Mesendoderm (in vitro differentiated cells): ENCODE measurements at regions not wholly inside any gene's neighbourhood (a gene's known extent, or its start where the extent isn't known, plus 50 kb on each side); places are given as distances from the start of the nearest gene placed in this dataset.

Experiments used
- DNase-seq: peaks from one replicate; pipeline ENCODE4 v3.0.0; 2013
- H2AK5ac ChIP-seq: 2 replicates; pipeline ENCODE4 v1.6.1; 2013; ENCODE audit warnings: low read length, inconsistent platforms
- H2BK120ac ChIP-seq: 2 replicates; pipeline ENCODE4 v1.6.1; 2013; ENCODE audit warnings: low read depth, mild to moderate bottlenecking, low read length, moderate library complexity, mixed read lengths
- H2BK15ac ChIP-seq: replicated peaks from 2 replicates; pipeline ENCODE4 v1.6.1; 2013; ENCODE audit warnings: low read depth, mild to moderate bottlenecking, moderate library complexity
- H2BK5ac ChIP-seq: 2 replicates; pipeline ENCODE4 v1.6.1; 2013; ENCODE audit warnings: low read length, inconsistent platforms
- H3K18ac ChIP-seq: 2 replicates; pipeline ENCODE4 v1.6.1; 2013; ENCODE audit warnings: mild to moderate bottlenecking, low read length, mixed read lengths
- H3K23ac ChIP-seq: one replicate; pipeline ENCODE4 v1.6.1; 2013; ENCODE audit warnings: low read length
- H3K27ac ChIP-seq: 2 replicates; pipeline ENCODE4 v1.5.1; 2013; ENCODE audit warnings: low read depth, mild to moderate bottlenecking, inconsistent platforms, low read length, moderate library complexity
- H3K27me3 ChIP-seq: 2 replicates; pipeline ENCODE4 v1.6.1; 2013; ENCODE audit warnings: low read length, control low read depth, mild to moderate bottlenecking, inconsistent platforms; ENCODE audit not compliant: insufficient read depth, poor library complexity
- H3K36me3 ChIP-seq: 2 replicates; pipeline ENCODE4 v1.6.1; 2013; ENCODE audit warnings: low read length, inconsistent platforms; ENCODE audit not compliant: control insufficient read depth, insufficient read depth
- H3K4ac ChIP-seq: one replicate; pipeline ENCODE4 v1.6.1; 2013; ENCODE audit warnings: low read depth, mild to moderate bottlenecking, low read length, moderate library complexity
- H3K4me1 ChIP-seq: 2 replicates; pipeline ENCODE4 v1.6.1; 2013; ENCODE audit warnings: low read depth, low read length, inconsistent platforms; ENCODE audit not compliant: control insufficient read depth
- H3K4me2 ChIP-seq: 2 replicates; pipeline ENCODE4 v1.6.1; 2013; ENCODE audit warnings: low read length
- H3K4me3 ChIP-seq: 2 replicates; pipeline ENCODE4 v1.5.1; 2013; ENCODE audit warnings: mild to moderate bottlenecking, low read length
- H3K56ac ChIP-seq: one replicate; pipeline ENCODE4 v1.6.1; 2013; ENCODE audit warnings: low read length
- H3K79me1 ChIP-seq: 2 replicates; pipeline ENCODE4 v1.6.1; 2013; ENCODE audit warnings: low read length, inconsistent platforms
- H3K79me2 ChIP-seq: 2 replicates; pipeline ENCODE4 v1.6.1; 2013; ENCODE audit warnings: mild to moderate bottlenecking, low read length; ENCODE audit not compliant: control insufficient read depth, insufficient read depth
- H3K9ac ChIP-seq: 2 replicates; pipeline ENCODE4 v1.6.1; 2013; ENCODE audit warnings: low read length, inconsistent platforms
- H4K5ac ChIP-seq: one replicate; pipeline ENCODE4 v1.6.1; 2013; ENCODE audit warnings: low read length
- H4K8ac ChIP-seq: one replicate; pipeline ENCODE4 v1.6.1; 2013; ENCODE audit warnings: low read depth, mild to moderate bottlenecking, control low read depth, low read length, moderate library complexity
- WGBS: extraction: QIAGEN DNeasy Blood & Tissue Kit; methylation state at CpG from one replicate; pipeline ENCODE4 v1.1.7; 2013; ENCODE audit warnings: low lambda C conversion rate, missing lambda C conversion rate; ENCODE audit not compliant: insufficient coverage; ENCODE audit errors: extremely low coverage; 5-methylcytosine and 5-hydroxymethylcytosine counted together

DNA sequence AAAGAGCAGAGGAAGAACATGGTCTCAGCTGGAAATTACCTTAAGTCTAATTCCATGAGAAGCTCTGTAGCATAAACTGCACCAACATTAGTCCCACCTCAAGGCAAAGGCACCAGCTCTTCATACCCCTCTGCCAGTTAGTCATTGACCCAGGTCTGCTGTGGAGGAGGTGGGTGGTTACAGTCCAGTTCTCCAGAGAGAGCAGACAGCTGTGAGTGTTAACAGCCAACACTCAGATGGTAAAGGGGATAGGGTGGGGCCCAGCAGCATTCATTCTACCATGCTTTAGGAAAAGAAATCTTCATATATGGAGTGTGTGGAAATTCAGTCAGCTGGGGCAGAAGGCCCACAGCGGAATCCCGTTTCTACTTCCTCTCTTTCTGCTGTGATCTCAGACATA is 159.7 kb upstream of the FBXO11 start:
- Histone ChIP-seq H3K4me2 (no peak overlapping the region), H3K56ac (no peak overlapping the region), H4K5ac (no peak overlapping the region), H4K8ac (no peak overlapping the region), H3K18ac (no peak overlapping the region), H3K9ac (no peak overlapping the region), H3K27me3 (no peaks in the 10 kb centered on the region), H3K36me3 (no peaks in the 10 kb centered on the region), H2BK120ac (no peak overlapping the region), H2BK15ac (no peak overlapping the region), H3K79me1 (no peaks in the 10 kb centered on the region), H3K23ac (no peak overlapping the region), H3K4me1 (no peaks in the 10 kb centered on the region), H3K4me3 (no peak overlapping the region), H2BK5ac (no peak overlapping the region), H3K4ac (no peak overlapping the region), H3K27ac (no peak overlapping the region), H3K79me2 (no peaks in the 10 kb centered on the region), H2AK5ac (no peak overlapping the region)
- no peak for DNase-seq
- no CpG with 5 or more reads among the region's 2 CpGs for WGBS

DNA sequence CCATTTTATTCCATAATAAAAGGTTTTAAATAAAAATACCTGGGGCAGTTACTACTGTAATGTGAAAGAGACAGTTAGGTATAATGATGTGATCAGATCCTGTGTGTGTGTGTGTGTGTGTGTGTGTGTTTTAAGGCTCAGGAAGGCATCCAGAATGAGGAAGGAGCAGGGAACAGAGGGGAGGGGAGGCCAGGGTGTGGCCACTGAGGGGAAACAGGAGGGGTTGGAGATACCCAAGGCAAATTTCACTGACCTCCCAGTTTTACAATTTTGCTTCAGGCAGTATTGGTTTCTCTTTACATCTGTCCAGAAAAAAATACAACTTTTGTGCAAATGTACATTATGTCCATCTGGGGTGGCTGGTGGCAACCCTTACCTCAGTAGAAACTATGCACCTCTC is 163.5 kb upstream of the FBXO11 start:
- Histone ChIP-seq H3K27ac (no peak overlapping the region), H4K8ac (no peak overlapping the region), H3K4me1 (peaks cover 2% of the 10 kb centered on the region), H4K5ac (no peak overlapping the region), H2BK5ac (no peak overlapping the region), H2AK5ac (no peak overlapping the region), H3K4me3 (no peak overlapping the region), H3K4ac (no peak overlapping the region), H3K36me3 (no peaks in the 10 kb centered on the region), H3K4me2 (no peak overlapping the region), H3K56ac (no peak overlapping the region), H2BK120ac (no peak overlapping the region), H3K79me1 (no peaks in the 10 kb centered on the region), H3K9ac (no peak overlapping the region), H3K18ac (no peak overlapping the region), H3K27me3 (no peaks in the 10 kb centered on the region), H3K79me2 (no peaks in the 10 kb centered on the region), H2BK15ac (no peak overlapping the region), H3K23ac (no peak overlapping the region)
- no peak for DNase-seq

DNA sequence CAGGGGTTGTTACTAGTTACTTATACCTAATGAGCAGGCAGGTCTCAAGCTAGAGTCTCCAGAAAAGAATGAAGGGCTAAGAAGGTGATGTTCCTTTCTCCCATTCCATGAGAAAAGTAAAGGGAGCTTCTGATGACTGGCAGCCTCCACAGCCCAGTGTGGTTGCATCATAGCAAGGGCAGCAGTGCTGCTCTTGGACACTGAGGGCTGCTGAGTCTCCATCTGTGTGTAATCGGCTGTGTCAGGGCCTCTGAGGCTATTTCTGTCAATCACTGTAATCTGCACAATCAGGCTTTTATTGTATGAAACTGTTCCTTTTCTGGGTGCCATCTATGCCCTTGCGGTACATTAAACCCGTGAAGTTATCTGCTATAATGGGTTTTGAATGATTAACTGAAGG is 164.1 kb upstream of the FBXO11 start:
- Histone ChIP-seq H3K4me3 (no peak overlapping the region), H4K5ac (no peak overlapping the region), H3K36me3 (no peaks in the 10 kb centered on the region), H2AK5ac (no peak overlapping the region), H3K79me2 (no peaks in the 10 kb centered on the region), H2BK5ac (no peak overlapping the region), H3K56ac (no peak overlapping the region), H3K4ac (no peak overlapping the region), H3K4me2 (no peak overlapping the region), H3K18ac (no peak overlapping the region), H3K27ac (no peak overlapping the region), H2BK120ac (no peak overlapping the region), H3K23ac (no peak overlapping the region), H4K8ac (no peak overlapping the region), H3K4me1 (peaks cover 2% of the 10 kb centered on the region), H3K9ac (no peak overlapping the region), H3K27me3 (no peaks in the 10 kb centered on the region), H3K79me1 (no peaks in the 10 kb centered on the region), H2BK15ac (no peak overlapping the region)
- no CpG with 5 or more reads among the region's 3 CpGs for WGBS
- DNase-seq = no peak

DNA sequence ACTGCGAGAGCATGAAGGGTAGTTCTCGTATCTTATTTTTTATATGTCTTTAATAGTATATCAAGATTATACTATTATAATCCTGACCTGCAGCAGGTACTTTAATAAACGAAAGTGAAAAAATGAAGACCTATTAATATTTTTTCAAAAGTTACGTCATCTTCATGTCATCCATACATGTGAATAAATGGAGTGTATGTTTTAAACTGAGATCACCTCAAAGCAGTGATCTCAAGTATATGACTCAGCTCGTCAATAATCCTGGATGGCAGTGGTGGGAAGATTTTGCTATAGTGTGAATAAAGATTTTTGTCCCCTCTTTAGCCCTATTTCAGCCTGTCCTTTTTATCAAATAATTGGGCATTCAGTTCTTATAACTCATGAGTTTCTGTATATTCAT is 166.3 kb upstream of the FBXO11 start:
- no peaks in the 10 kb centered on the region for H3K79me2 ChIP-seq
- peaks cover 2% of the 10 kb centered on the region for H3K4me1 ChIP-seq
- H3K4me3 ChIP-seq = no peak overlapping the region
- no peak overlapping the region for H3K27ac ChIP-seq
- no peaks in the 10 kb centered on the region for H3K79me1 ChIP-seq
- H3K18ac ChIP-seq = no peak overlapping the region
- no peak overlapping the region for H2AK5ac ChIP-seq
- no peak overlapping the region for H4K8ac ChIP-seq
- DNase-seq = no peak
- H3K23ac ChIP-seq = no peak overlapping the region
- no peak overlapping the region for H4K5ac ChIP-seq
- no peaks in the 10 kb centered on the region for H3K36me3 ChIP-seq
- no peak overlapping the region for H2BK15ac ChIP-seq
- no peaks in the 10 kb centered on the region for H3K27me3 ChIP-seq
- no peak overlapping the region for H3K4ac ChIP-seq
- no peak overlapping the region for H3K4me2 ChIP-seq
- no peak overlapping the region for H2BK5ac ChIP-seq
- no CpG with 5 or more reads among the region's 5 CpGs for WGBS
- H3K9ac ChIP-seq = no peak overlapping the region
- no peak overlapping the region for H3K56ac ChIP-seq
- H2BK120ac ChIP-seq = no peak overlapping the region

GRCh38 chr2:48075631-48076030 is 169.3 kb upstream of the FBXO11 start:
- Histone ChIP-seq H2BK5ac (no peak overlapping the region), H3K4me3 (no peak overlapping the region), H3K56ac (no peak overlapping the region), H3K23ac (no peak overlapping the region), H3K4ac (no peak overlapping the region), H3K79me1 (no peaks in the 10 kb centered on the region), H3K4me2 (no peak overlapping the region), H3K18ac (no peak overlapping the region), H3K27ac (no peak overlapping the region), H3K36me3 (no peaks in the 10 kb centered on the region), H2BK15ac (no peak overlapping the region), H3K79me2 (no peaks in the 10 kb centered on the region), H4K8ac (no peak overlapping the region), H3K4me1 (peaks cover 2% of the 10 kb centered on the region), H2BK120ac (no peak overlapping the region), H3K27me3 (no peaks in the 10 kb centered on the region), H4K5ac (no peak overlapping the region), H3K9ac (no peak overlapping the region), H2AK5ac (no peak overlapping the region)
- WGBS = no CpG with 5 or more reads among the region's 2 CpGs
- no peak for DNase-seq

GRCh38 chr2:48080534-48081316 is 174.4 kb upstream of the FBXO11 start:
- no peak overlapping the region for H2BK5ac ChIP-seq
- no peaks in the 10 kb centered on the region for H3K36me3 ChIP-seq
- WGBS = no CpG with 5 or more reads among the region's 6 CpGs

More at GRCh38 chr2:48080534-48081316, 174.4 kb upstream of the FBXO11 start:
- no peak overlapping the region for H3K27ac ChIP-seq
- H2BK120ac ChIP-seq = no peak overlapping the region
- H3K4me3 ChIP-seq = no peak overlapping the region
- DNase-seq = peak; percentile 21
- no peaks in the 10 kb centered on the region for H3K27me3 ChIP-seq
- no peak overlapping the region for H3K18ac ChIP-seq
- no peak overlapping the region for H3K4ac ChIP-seq
- H4K5ac ChIP-seq = no peak overlapping the region
- H3K79me2 ChIP-seq = no peaks in the 10 kb centered on the region
- no peak overlapping the region for H3K56ac ChIP-seq
- H2AK5ac ChIP-seq = no peak overlapping the region
- H2BK15ac ChIP-seq = no peak overlapping the region
- no peaks in the 10 kb centered on the region for H3K4me1 ChIP-seq
- H3K23ac ChIP-seq = no peak overlapping the region
- H3K79me1 ChIP-seq = no peaks in the 10 kb centered on the region
- no peak overlapping the region for H4K8ac ChIP-seq
- H3K9ac ChIP-seq = no peak overlapping the region
- no peak overlapping the region for H3K4me2 ChIP-seq
